Glutamatergic neuron (in vitro differentiated cells): ENCODE measurements at regions not wholly inside any gene's neighbourhood (a gene's known extent, or its start where the extent isn't known, plus 50 kb on each side); places are given as distances from the start of the nearest gene placed in this dataset.

Source experiments
- DNase-seq: peaks from one replicate; pipeline ENCODE4 v3.0.0; 2022
- H3K27ac Mint-ChIP-seq: one replicate; pipeline ENCODE4 v1.8.0; 2020; ENCODE audit warnings: mild to moderate bottlenecking, mixed read lengths, inconsistent platforms; ENCODE audit not compliant: unreplicated experiment
- H3K27me3 Mint-ChIP-seq: one replicate; pipeline ENCODE4 v1.8.0; 2020; ENCODE audit warnings: mild to moderate bottlenecking, moderate library complexity, mixed read lengths, inconsistent platforms; ENCODE audit not compliant: unreplicated experiment
- H3K36me3 Mint-ChIP-seq: one replicate; pipeline ENCODE4 v1.8.0; 2020; ENCODE audit warnings: mild to moderate bottlenecking, mixed read lengths, inconsistent platforms; ENCODE audit not compliant: unreplicated experiment
- H3K4me1 Mint-ChIP-seq: one replicate; pipeline ENCODE4 v1.8.0; 2020; ENCODE audit warnings: mild to moderate bottlenecking, low read depth, mixed read lengths, inconsistent platforms; ENCODE audit not compliant: unreplicated experiment
- H3K4me3 Mint-ChIP-seq: one replicate; pipeline ENCODE4 v1.8.0; 2020; ENCODE audit warnings: mild to moderate bottlenecking, mixed read lengths, inconsistent platforms; ENCODE audit not compliant: unreplicated experiment
- H3K9me3 Mint-ChIP-seq: one replicate; pipeline ENCODE4 v1.8.0; 2020; ENCODE audit warnings: mild to moderate bottlenecking, moderate library complexity, mixed read lengths, inconsistent platforms; ENCODE audit not compliant: unreplicated experiment
- CTCF ChIP-seq: fragments of 200-600 bp; sonication (generic); IDR thresholded peaks from one replicate; pipeline ENCODE4 v1.5.0; 2021; ENCODE audit not compliant: partially characterized antibody, unreplicated experiment

DNA sequence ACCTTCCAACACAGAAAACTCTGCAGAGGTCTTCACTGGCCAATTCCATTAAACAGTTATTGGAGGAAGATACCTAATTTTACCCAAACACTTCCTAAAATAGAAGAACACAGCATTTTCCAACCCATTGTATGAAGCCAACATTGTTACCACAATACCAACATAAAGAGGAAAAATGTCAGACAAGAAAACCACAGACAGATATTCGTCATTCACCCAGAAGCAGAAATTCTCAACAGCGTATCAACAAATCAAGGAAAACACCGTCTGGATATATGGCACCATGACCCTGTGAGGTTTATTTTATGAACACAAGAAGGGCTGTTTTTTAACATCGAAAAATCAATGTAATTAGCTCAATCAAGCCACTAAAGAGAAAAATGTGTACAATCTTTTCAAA is 255.6 kb downstream of the ASMT start:
- Mint-ChIP-seq H3K9me3 (no peaks in the 10 kb centered on the region), H3K36me3 (no peaks in the 10 kb centered on the region), H3K4me3 (no peak overlapping the region), H3K27ac (no peak overlapping the region), H3K4me1 (no peaks in the 10 kb centered on the region), H3K27me3 (peaks cover 8% of the 10 kb centered on the region)
- TF ChIP-seq CTCF: no peak
- no peak for DNase-seq

DNA sequence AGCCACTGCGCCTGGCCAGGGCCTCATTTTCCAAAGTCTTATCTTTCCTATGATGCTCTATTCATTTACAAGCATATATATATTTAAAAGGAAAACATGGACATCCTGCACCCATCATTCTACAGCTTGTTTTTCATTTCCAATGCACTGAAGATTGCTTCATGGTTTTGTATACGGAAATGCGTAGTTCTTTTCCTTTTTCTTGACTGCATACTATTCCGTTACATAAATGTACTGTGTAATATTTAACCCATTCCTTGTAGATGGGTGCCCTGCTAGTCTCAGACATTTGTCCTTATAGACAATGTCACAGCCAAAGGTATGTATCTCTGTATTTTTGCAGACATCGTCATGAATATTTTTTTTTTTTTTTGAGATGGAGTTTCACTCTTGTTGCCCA is 257.0 kb downstream of the ASMT start:
- H3K27ac Mint-ChIP-seq: no peak overlapping the region
- peaks cover 8% of the 10 kb centered on the region for H3K27me3 Mint-ChIP-seq
- no peaks in the 10 kb centered on the region for H3K9me3 Mint-ChIP-seq
- no peak overlapping the region for H3K4me3 Mint-ChIP-seq
- no peak for DNase-seq
- H3K36me3 Mint-ChIP-seq: no peaks in the 10 kb centered on the region
- TF ChIP-seq CTCF: no peak
- no peaks in the 10 kb centered on the region for H3K4me1 Mint-ChIP-seq

GRCh38 chrX:1873671-1874070 is 258.8 kb downstream of the ASMT start:
- Mint-ChIP-seq H3K27me3 (peaks cover 8% of the 10 kb centered on the region), H3K4me1 (no peaks in the 10 kb centered on the region), H3K4me3 (no peak overlapping the region), H3K9me3 (no peaks in the 10 kb centered on the region), H3K36me3 (no peaks in the 10 kb centered on the region), H3K27ac (no peak overlapping the region)
- TF ChIP-seq CTCF: no peak
- no peak for DNase-seq

GRCh38 chrX:1874416-1874815 is 259.6 kb downstream of the ASMT start:
- Mint-ChIP-seq H3K9me3 (no peaks in the 10 kb centered on the region), H3K27me3 (peaks cover 8% of the 10 kb centered on the region), H3K4me3 (no peak overlapping the region), H3K4me1 (no peaks in the 10 kb centered on the region), H3K27ac (no peak overlapping the region), H3K36me3 (no peaks in the 10 kb centered on the region)
- no peak for TF ChIP-seq CTCF
- DNase-seq: no peak

GRCh38 chrX:1874899-1875298 is 260.0 kb downstream of the ASMT start:
- no peak for TF ChIP-seq CTCF

More at GRCh38 chrX:1874899-1875298, 260.0 kb downstream of the ASMT start:
- Mint-ChIP-seq H3K4me3 (no peak overlapping the region), H3K36me3 (no peaks in the 10 kb centered on the region), H3K27me3 (peaks cover 8% of the 10 kb centered on the region), H3K27ac (no peak overlapping the region), H3K9me3 (no peaks in the 10 kb centered on the region), H3K4me1 (no peaks in the 10 kb centered on the region)
- no peak for DNase-seq
